IMR-90 (cell line): ENCODE measurements at regions not wholly inside any gene's neighbourhood (a gene's known extent, or its start where the extent isn't known, plus 50 kb on each side); places are given as distances from the start of the nearest gene placed in this dataset.

Source experiments
- ATAC-seq: fragments of 200-7000 bp; cut with Tn5 transposase; 2 replicates; pipeline ENCODE4 v1.9.1; 2020; ENCODE audit warnings: low read depth, mild to moderate bottlenecking, moderate library complexity
- BruUV-seq: library from RNA; stranded (reverse); fragments of 400-500 nt; replicated peaks from 2 replicates; lab custom pipeline; 2021; lab: Mats Ljungman, UMichigan
- CTCF ChIA-PET: fragments of 300-600 bp; formaldehyde crosslinking; extraction: SDS; loops from one replicate; lab custom pipeline; 2021; ENCODE audit warnings: antibody characterized with exemption; lab: Yijun Ruan, JAX
- POLR2A ChIA-PET: fragments of 300-600 bp; sonication (Branson Sonifier 250); formaldehyde crosslinking; loops from one replicate; lab custom pipeline; 2022; ENCODE audit warnings: antibody characterized with exemption; ENCODE audit not compliant: unreplicated experiment; lab: Charles Lee
- DNase-seq: peaks from one replicate; pipeline ENCODE4 v3.0.0; 2013
- H2AFZ ChIP-seq: replicated peaks from 2 replicates; pipeline ENCODE3; 2013; ENCODE audit warnings: low read length, mild to moderate bottlenecking; ENCODE audit not compliant: poor library complexity
- H2AK5ac ChIP-seq: 2 replicates; pipeline ENCODE4 v1.6.1; 2013; ENCODE audit warnings: low read depth, low read length, inconsistent platforms
- H2AK9ac ChIP-seq: replicated peaks from 2 replicates; pipeline ENCODE3; 2013; ENCODE audit warnings: mild to moderate bottlenecking, low read depth, low read length, moderate library complexity; ENCODE audit not compliant: poor library complexity
- H2BK120ac ChIP-seq: 2 replicates; pipeline ENCODE4 v1.6.1; 2013; ENCODE audit warnings: low read depth, low read length, inconsistent platforms
- H2BK15ac ChIP-seq: 3 replicates; pipeline ENCODE4 v1.6.1; 2013; ENCODE audit warnings: low read depth, low read length, inconsistent platforms
- H2BK20ac ChIP-seq: 2 replicates; pipeline ENCODE4 v1.6.1; 2013; ENCODE audit warnings: low read depth, mild to moderate bottlenecking, inconsistent platforms, low read length, moderate library complexity
- H2BK5ac ChIP-seq: 2 replicates; pipeline ENCODE4 v1.6.1; 2013; ENCODE audit warnings: mild to moderate bottlenecking, low read depth, low read length, inconsistent platforms; ENCODE audit not compliant: poor library complexity, severe bottlenecking
- H3K14ac ChIP-seq: replicated peaks from 2 replicates; pipeline ENCODE4 v1.6.1; 2013; ENCODE audit warnings: low read depth, low read length, inconsistent platforms
- H3K18ac ChIP-seq: 2 replicates; pipeline ENCODE4 v1.6.1; 2013; ENCODE audit warnings: low read depth, low read length, control low read depth
- H3K23ac ChIP-seq: 2 replicates; pipeline ENCODE4 v1.6.1; 2013; ENCODE audit warnings: low read depth, low read length, inconsistent platforms
- H3K27ac ChIP-seq: 2 replicates; pipeline ENCODE4 v1.5.1; 2013; ENCODE audit warnings: mild to moderate bottlenecking, control low read depth, low read length; ENCODE audit not compliant: insufficient read depth
- H3K27me3 ChIP-seq: 2 replicates; pipeline ENCODE4 v1.6.1; 2013; ENCODE audit warnings: low read length; ENCODE audit not compliant: control insufficient read depth, insufficient read depth
- H3K36me3 ChIP-seq: 2 replicates; pipeline ENCODE4 v1.6.1; 2013; ENCODE audit warnings: low read length, mixed read lengths; ENCODE audit not compliant: control insufficient read depth, insufficient read depth
- H3K4ac ChIP-seq: 2 replicates; pipeline ENCODE4 v1.6.1; 2013; ENCODE audit warnings: low read depth, low read length, inconsistent platforms
- H3K4me1 ChIP-seq: 2 replicates; pipeline ENCODE4 v1.6.1; 2013; ENCODE audit warnings: low read length, mixed read lengths; ENCODE audit not compliant: control insufficient read depth, insufficient read depth
- H3K4me2 ChIP-seq: 2 replicates; pipeline ENCODE4 v1.6.1; 2013; ENCODE audit warnings: low read depth, mild to moderate bottlenecking, control low read depth, low read length, moderate library complexity
- H3K4me3 ChIP-seq: 2 replicates; pipeline ENCODE4 v1.5.1; 2013; ENCODE audit warnings: low read depth, mild to moderate bottlenecking, control low read depth, low read length, moderate library complexity; ENCODE audit not compliant: insufficient read depth
- H3K56ac ChIP-seq: 2 replicates; pipeline ENCODE4 v1.6.1; 2013; ENCODE audit warnings: low read length, inconsistent platforms; ENCODE audit not compliant: insufficient read depth; ENCODE audit errors: extremely low read depth
- H3K79me1 ChIP-seq, 2 experiments: 2 replicates each; pipeline ENCODE4 v1.6.1; 2013; ENCODE audit warnings: low read length in 2 of 2, inconsistent platforms in 1 of 2, low read depth in 1 of 2
- H3K9ac ChIP-seq: 2 replicates; pipeline ENCODE4 v1.6.1; 2013; ENCODE audit warnings: low read depth, low read length, control low read depth
- H3K9me1 ChIP-seq: 2 replicates; pipeline ENCODE4 v1.6.1; 2013; ENCODE audit warnings: low read length, inconsistent platforms; ENCODE audit not compliant: insufficient read depth
- H3K9me3 ChIP-seq: 2 replicates; pipeline ENCODE4 v1.6.1; 2013; ENCODE audit warnings: low read length; ENCODE audit not compliant: control insufficient read depth, insufficient read depth
- H4K20me1 ChIP-seq: 2 replicates; pipeline ENCODE4 v1.6.1; 2013; ENCODE audit warnings: low read length, inconsistent platforms; ENCODE audit not compliant: insufficient read depth
- H4K5ac ChIP-seq: 2 replicates; pipeline ENCODE4 v1.6.1; 2013; ENCODE audit warnings: mild to moderate bottlenecking, low read depth, low read length, control low read depth
- H4K8ac ChIP-seq, 2 experiments: 2 replicates each; pipeline ENCODE4 v1.6.1; 2013; ENCODE audit warnings: low read depth in 2 of 2, low read length in 2 of 2, control low read depth in 1 of 2, inconsistent platforms in 1 of 2
- H4K91ac ChIP-seq: 2 replicates; pipeline ENCODE4 v1.6.1; 2013; ENCODE audit warnings: low read depth, low read length, inconsistent platforms; ENCODE audit not compliant: insufficient read depth
- BHLHE40 ChIP-seq: fragments of 150-350 bp; IDR thresholded peaks from 2 replicates; pipeline ENCODE4 v1.6.1; 2016; ENCODE audit warnings: mild to moderate bottlenecking, low read depth, low read length
- CEBPB ChIP-seq: IDR thresholded peaks from 2 replicates; pipeline ENCODE4 v1.6.1; 2012; ENCODE audit warnings: low read depth, low read length, improper control_type of control experiment
- CTCF ChIP-seq: conservative IDR thresholded peaks from 2 replicates; pipeline ENCODE4 v1.5.1; 2012; ENCODE audit warnings: mild to moderate bottlenecking, low read depth, low read length, improper control_type of control experiment
- MAZ ChIP-seq: IDR thresholded peaks from 2 replicates; pipeline ENCODE4 v1.6.1; 2012; ENCODE audit warnings: low read depth, mild to moderate bottlenecking, low read length, improper control_type of control experiment, moderate library complexity, borderline replicate concordance
- NFE2L2 ChIP-seq: fragments of 150-350 bp; IDR thresholded peaks from 2 replicates; pipeline ENCODE4 v1.6.1; 2016; ENCODE audit warnings: low read depth, mild to moderate bottlenecking, low read length
- POLR2A ChIP-seq: IDR thresholded peaks from 2 replicates; pipeline ENCODE4 v1.6.1; 2012; ENCODE audit warnings: mild to moderate bottlenecking, low read depth, low read length
- RCOR1 ChIP-seq: IDR thresholded peaks from 2 replicates; pipeline ENCODE4 v1.6.1; 2012; ENCODE audit warnings: mild to moderate bottlenecking, low read length, improper control_type of control experiment; ENCODE audit not compliant: insufficient replicate concordance
- SMC3 ChIP-seq: fragments of 150-350 bp; IDR thresholded peaks from 2 replicates; pipeline ENCODE4 v1.6.1; 2016; ENCODE audit warnings: low read depth, mild to moderate bottlenecking, antibody characterized with exemption, low read length, moderate library complexity
- USF2 ChIP-seq: fragments of 150-350 bp; IDR thresholded peaks from 2 replicates; pipeline ENCODE4 v1.6.1; 2017; ENCODE audit warnings: mild to moderate bottlenecking, antibody characterized with exemption, low read length, low read depth
- WGBS, 2 experiments: methylation state at CpG; one replicate each; pipeline versions ENCODE4 v1.1.5 to v1.1.7; 2013; ENCODE audit warnings: missing lambda C conversion rate in 2 of 2; ENCODE audit not compliant: insufficient read length in 1 of 2; ENCODE audit errors: extremely low coverage in 2 of 2; 5-methylcytosine and 5-hydroxymethylcytosine counted together
- dilution Hi-C: fragments of 300-500 bp; cut with HindIII; formaldehyde crosslinking; loops from one replicate; pipeline ENCODE4 v1.14.3; 2018; ENCODE audit warnings: low sequenced_read_pairs; ENCODE audit not compliant: unreplicated experiment
- in situ Hi-C: fragments of 300-500 bp; cut with MboI; formaldehyde crosslinking; loops from 3 replicates; pipeline ENCODE4 v1.14.3; 2019; ENCODE audit warnings: low sequenced_read_pairs, inconsistent platforms, mixed read lengths
- intact Hi-C: fragments of 100-400 bp; cut with micrococcal nuclease; formaldehyde crosslinking; loops from 2 replicates; pipeline ENCODE4 v1.10.0; 2022
- TF ChIP-seq, protein P1 (sequence below): fragments of 150-350 bp; IDR thresholded peaks from 2 replicates; pipeline ENCODE4 v1.6.1; 2016; ENCODE audit warnings: low read depth, mild to moderate bottlenecking, low read length, moderate library complexity, borderline replicate concordance

GRCh38 chr17:36876966-36877365, 60.3 kb upstream of the LHX1 start:
- H4K8ac ChIP-seq = no peak overlapping the region
- no peak overlapping the region for H4K5ac ChIP-seq
- H4K91ac ChIP-seq = no peak overlapping the region
- no peak overlapping the region for H2BK20ac ChIP-seq
- H3K4me2 ChIP-seq = no peak overlapping the region
- no peak overlapping the region for H2BK15ac ChIP-seq
- peaks cover 10% of the 10 kb centered on the region for H3K27me3 ChIP-seq
- peaks cover 4% of the 10 kb centered on the region for H3K9me3 ChIP-seq
- H4K20me1 ChIP-seq = no peaks in the 10 kb centered on the region
- no peak overlapping the region for H2AK5ac ChIP-seq
- no peak overlapping the region for H3K27ac ChIP-seq
- DNase-seq (no peak), ATAC-seq (no peak)
- H3K23ac ChIP-seq = no peak overlapping the region
- H3K4ac ChIP-seq = no peak overlapping the region
- H2AK9ac ChIP-seq = no peak overlapping the region
- no peak overlapping the region for H3K4me3 ChIP-seq
- no TSS peak for BruUV-seq
- POLR2A ChIA-PET = no interaction called here
- intact Hi-C loops = no loop called here
- H3K18ac ChIP-seq = no peak overlapping the region
- no peaks in the 10 kb centered on the region for H3K9me1 ChIP-seq
- H3K14ac ChIP-seq = no peak overlapping the region
- TF ChIP-seq SMC3 (no peak), RCOR1 (no peak), NFE2L2 (no peak), POLR2A (no peak), BHLHE40 (no peak), CEBPB (no peak), MAZ (no peak), CTCF (no peak), USF2 (no peak)
- TF ChIP-seq, protein P1, sequence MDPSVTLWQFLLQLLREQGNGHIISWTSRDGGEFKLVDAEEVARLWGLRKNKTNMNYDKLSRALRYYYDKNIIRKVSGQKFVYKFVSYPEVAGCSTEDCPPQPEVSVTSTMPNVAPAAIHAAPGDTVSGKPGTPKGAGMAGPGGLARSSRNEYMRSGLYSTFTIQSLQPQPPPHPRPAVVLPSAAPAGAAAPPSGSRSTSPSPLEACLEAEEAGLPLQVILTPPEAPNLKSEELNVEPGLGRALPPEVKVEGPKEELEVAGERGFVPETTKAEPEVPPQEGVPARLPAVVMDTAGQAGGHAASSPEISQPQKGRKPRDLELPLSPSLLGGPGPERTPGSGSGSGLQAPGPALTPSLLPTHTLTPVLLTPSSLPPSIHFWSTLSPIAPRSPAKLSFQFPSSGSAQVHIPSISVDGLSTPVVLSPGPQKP = no peak
- no peak overlapping the region for H2BK120ac ChIP-seq
- no peaks in the 10 kb centered on the region for H3K4me1 ChIP-seq
- H3K56ac ChIP-seq = no peak overlapping the region
- H3K79me1 ChIP-seq = no peaks in the 10 kb centered on the region
- in situ Hi-C loops = no loop called here
- dilution Hi-C loops = no loop called here
- 33% methylated on average over 1 of the region's 4 CpGs; no CpG with 5 or more reads in 1 of the 2 experiments for WGBS, 2 experiments
- no peaks in the 10 kb centered on the region for H3K36me3 ChIP-seq
- H2AFZ ChIP-seq = no peak overlapping the region
- H3K9ac ChIP-seq = no peak overlapping the region
- CTCF ChIA-PET = no interaction called here
- no peak overlapping the region for H2BK5ac ChIP-seq
